ENCODE measurements at regions not wholly inside any gene's neighbourhood (a gene's known extent, or its start where the extent isn't known, plus 50 kb on each side); places are given as distances from the start of the nearest gene placed in this dataset.

GRCh38 chr20:54416770-54417169 lies 58.6 kb upstream of the DOK5 start:
- H3K79me2 ChIP-seq (ENCODE audit: insufficient read depth, low read depth, low read length): no peaks in the 10 kb centered on the region
- no peaks in the 10 kb centered on the region for H3K9me3 ChIP-seq (ENCODE audit: low read length)
- H3K4me3 ChIP-seq (ENCODE audit: low read depth, low read length, poor library complexity, severe bottlenecking): no peak overlapping the region
- H2AFZ ChIP-seq (ENCODE audit: low read length): no peak overlapping the region
- no peak for DNase-seq (ENCODE audit: low spot score)
- TF ChIP-seq CTCF (conservative IDR thresholded peaks at IDR 0.05; ENCODE audit: low read length): no peak
- TF ChIP-seq EZH2phosphoT487 (IDR thresholded peaks at IDR 0.05; ENCODE audit: borderline replicate concordance, low read depth, low read length): no peak
- H3K4me2 ChIP-seq (ENCODE audit: low read length): no peak overlapping the region
- BruUV-seq (replicated peaks): no TSS peak
- no peaks in the 10 kb centered on the region for H3K4me1 ChIP-seq (ENCODE audit: insufficient read depth, low read length, poor library complexity, severe bottlenecking)
- H4K20me1 ChIP-seq (ENCODE audit: insufficient read depth, low read length): no peaks in the 10 kb centered on the region
- no peaks in the 10 kb centered on the region for H3K36me3 ChIP-seq (ENCODE audit: insufficient read depth, low read length)
- ChIA-PET POLR2A (no interaction called here), CTCF (ENCODE audit: unreplicated experiment) (no interaction called here)
- intact Hi-C loops (cut with micrococcal nuclease; ENCODE audit: unreplicated experiment): no loop called here
- H3K9me2 ChIP-seq (ENCODE audit: insufficient read depth, low read length): no peaks in the 10 kb centered on the region
- no peak overlapping the region for H3K27ac ChIP-seq (ENCODE audit: low read depth, low read length, poor library complexity, severe bottlenecking)

- TF ChIP-seq EZH2phosphoT487 (IDR thresholded peaks at IDR 0.05; ENCODE audit: borderline replicate concordance, low read depth, low read length): no peak
- TF ChIP-seq CTCF (conservative IDR thresholded peaks at IDR 0.05; ENCODE audit: low read length): no peak
- no peaks in the 10 kb centered on the region for H4K20me1 ChIP-seq (ENCODE audit: insufficient read depth, low read length)
- no peak overlapping the region for H3K4me2 ChIP-seq (ENCODE audit: low read length)
- no peaks in the 10 kb centered on the region for H3K9me3 ChIP-seq (ENCODE audit: low read length)
- no peak overlapping the region for H3K27ac ChIP-seq (ENCODE audit: low read depth, low read length, poor library complexity, severe bottlenecking)
- intact Hi-C loops (cut with micrococcal nuclease; ENCODE audit: unreplicated experiment): no loop called here
- no peaks in the 10 kb centered on the region for H3K4me1 ChIP-seq (ENCODE audit: insufficient read depth, low read length, poor library complexity, severe bottlenecking)
- ChIA-PET POLR2A (no interaction called here), CTCF (ENCODE audit: unreplicated experiment) (no interaction called here)
- no peak for DNase-seq (ENCODE audit: low spot score)
- no TSS peak for BruUV-seq (replicated peaks)
- H3K4me3 ChIP-seq (ENCODE audit: low read depth, low read length, poor library complexity, severe bottlenecking): no peak overlapping the region
- H3K79me2 ChIP-seq (ENCODE audit: insufficient read depth, low read depth, low read length): no peaks in the 10 kb centered on the region
- H2AFZ ChIP-seq (ENCODE audit: low read length): no peak overlapping the region
- no peaks in the 10 kb centered on the region for H3K36me3 ChIP-seq (ENCODE audit: insufficient read depth, low read length)
- no peaks in the 10 kb centered on the region for H3K9me2 ChIP-seq (ENCODE audit: insufficient read depth, low read length)
Measured at GRCh38 chr20:54419531-54419930, 55.9 kb upstream of the DOK5 start.

All from OCI-LY7 (cell line).